Cardiac muscle cell (in vitro differentiated cells and primary cell): ENCODE measurements at regions not wholly inside any gene's neighbourhood (a gene's known extent, or its start where the extent isn't known, plus 50 kb on each side); places are given as distances from the start of the nearest gene placed in this dataset.

ENCODE experiments used
- DNase-seq, 2 donors: peaks; one replicate each; pipeline versions ENCODE4 v3.0.0 to v3.0.0-alpha.2; 2010 to 2017; ENCODE audit warnings: low read depth in 1 of 2, low spot score in 1 of 2
- H3K27ac ChIP-seq: fragments of 200-600 bp; sonication (generic); 2 replicates; pipeline ENCODE4 v1.5.1; 2016
- H3K27me3 ChIP-seq: fragments of 200-600 bp; sonication (generic); 2 replicates; pipeline ENCODE4 v1.6.0; 2016; ENCODE audit warnings: control low read depth
- H3K36me3 ChIP-seq: fragments of 200-600 bp; sonication (generic); 2 replicates; pipeline ENCODE4 v1.5.1; 2016; ENCODE audit warnings: control low read depth
- H3K4me1 ChIP-seq: fragments of 200-600 bp; sonication (generic); 2 replicates; pipeline ENCODE4 v1.8.1; 2017; ENCODE audit warnings: low read depth, mild to moderate bottlenecking, mixed run types
- H3K4me3 ChIP-seq: fragments of 200-600 bp; sonication (generic); 2 replicates; pipeline ENCODE4 v1.5.1; 2016; ENCODE audit warnings: mild to moderate bottlenecking
- H3K9me3 ChIP-seq: fragments of 200-600 bp; sonication (generic); 2 replicates; pipeline ENCODE4 v1.5.1; 2017; ENCODE audit warnings: low read depth, mild to moderate bottlenecking, control low read depth
- CTCF ChIP-seq: IDR thresholded peaks from 2 replicates; pipeline ENCODE4 v1.5.1; 2012; ENCODE audit warnings: low read depth, mild to moderate bottlenecking, low read length

- TF ChIP-seq CTCF: no peak
- Histone ChIP-seq H3K4me3 (no peak overlapping the region), H3K9me3 (no peaks in the 10 kb centered on the region), H3K36me3 (no peaks in the 10 kb centered on the region), H3K4me1 (peaks cover 8% of the 10 kb centered on the region), H3K27me3 (no peaks in the 10 kb centered on the region), H3K27ac (no peak overlapping the region)
- no peak for DNase-seq
Observed at GRCh38 chr2:62447411-62447810, 58.6 kb downstream of the TMEM17 start.

GRCh38 chr2:62446491-62446890 is 59.5 kb downstream of the TMEM17 start:
- DNase-seq: no peak
- Histone ChIP-seq H3K36me3 (no peaks in the 10 kb centered on the region), H3K4me3 (no peak overlapping the region), H3K27ac (no peak overlapping the region), H3K4me1 (peaks cover 2% of the 10 kb centered on the region), H3K27me3 (no peaks in the 10 kb centered on the region), H3K9me3 (no peaks in the 10 kb centered on the region)
- no peak for TF ChIP-seq CTCF

- DNase-seq: no peak
- TF ChIP-seq CTCF: no peak
- H3K9me3 ChIP-seq: no peaks in the 10 kb centered on the region
- no peaks in the 10 kb centered on the region for H3K36me3 ChIP-seq
- no peak overlapping the region for H3K4me3 ChIP-seq
- H3K27me3 ChIP-seq: no peaks in the 10 kb centered on the region
- H3K27ac ChIP-seq: no peak overlapping the region
- no peaks in the 10 kb centered on the region for H3K4me1 ChIP-seq
Observed at GRCh38 chr2:62443886-62444285, 62.1 kb downstream of the TMEM17 start.

- DNase-seq: no peak
- Histone ChIP-seq H3K9me3 (no peaks in the 10 kb centered on the region), H3K27ac (no peak overlapping the region), H3K36me3 (no peaks in the 10 kb centered on the region), H3K27me3 (no peaks in the 10 kb centered on the region), H3K4me1 (no peaks in the 10 kb centered on the region), H3K4me3 (no peak overlapping the region)
- TF ChIP-seq CTCF: no peak
Observed at GRCh38 chr2:62443471-62443870, 62.5 kb downstream of the TMEM17 start.

GRCh38 chr2:62441824-62442223 is 64.2 kb downstream of the TMEM17 start:
- TF ChIP-seq CTCF: no peak
- Histone ChIP-seq H3K27me3 (no peaks in the 10 kb centered on the region), H3K27ac (no peak overlapping the region), H3K9me3 (no peaks in the 10 kb centered on the region), H3K4me3 (no peak overlapping the region), H3K36me3 (no peaks in the 10 kb centered on the region), H3K4me1 (no peaks in the 10 kb centered on the region)
- DNase-seq: no peak

- TF ChIP-seq CTCF: no peak
- H3K36me3 ChIP-seq: no peaks in the 10 kb centered on the region
- no peak overlapping the region for H3K27ac ChIP-seq
- H3K4me1 ChIP-seq: no peaks in the 10 kb centered on the region
- no peaks in the 10 kb centered on the region for H3K9me3 ChIP-seq
- no peaks in the 10 kb centered on the region for H3K27me3 ChIP-seq
- DNase-seq: no peak
- H3K4me3 ChIP-seq: no peak overlapping the region
Observed at GRCh38 chr2:62441421-62441820, 64.6 kb downstream of the TMEM17 start.
